ENCODE measurements at regions not wholly inside any gene's neighbourhood (a gene's known extent, or its start where the extent isn't known, plus 50 kb on each side); places are given as distances from the start of the nearest gene placed in this dataset.

- no peaks in the 10 kb centered on the region for H3K36me3 ChIP-seq (ENCODE audit: control insufficient read depth, insufficient read depth, low read length)
Measured at GRCh38 chr9:36521148-36521547, 51.5 kb upstream of the MELK start.

GRCh38 chr9:36517131-36517530 is 55.6 kb upstream of the MELK start:
- peak in 1 of 2 donors; percentile 4 for DNase-seq (ENCODE audit: low read depth in 2 of 2)
- H3K79me2 ChIP-seq (ENCODE audit: control insufficient read depth, insufficient read depth, low read length), result no peaks in the 10 kb centered on the region

More at GRCh38 chr9:36521148-36521547, 51.5 kb upstream of the MELK start:
- no peak for DNase-seq (ENCODE audit: low read depth in 2 of 2)
- Histone ChIP-seq H3K27me3 (ENCODE audit: control insufficient read depth, insufficient read depth, low read length) (peaks cover 2% of the 10 kb centered on the region), H3K79me2 (ENCODE audit: control insufficient read depth, insufficient read depth, low read length) (no peaks in the 10 kb centered on the region), H4K20me1 (ENCODE audit: control insufficient read depth, extremely low read depth, insufficient read depth, low read length) (no peaks in the 10 kb centered on the region), H3K4me3 (replicated peaks in 1 of 4; ENCODE audit: control extremely low read depth in 1 of 4, insufficient read depth in 1 of 4, low read depth in 3 of 4, low read length in 4 of 4) (no peak overlapping the region), H2AFZ (ENCODE audit: low read length) (no peak overlapping the region), H3K4me2 (ENCODE audit: extremely low read depth, insufficient read depth, low read length) (no peak overlapping the region), H3K4me1 (ENCODE audit: control insufficient read depth, extremely low read depth, insufficient read depth, low read length) (no peaks in the 10 kb centered on the region), H3K9me3 (ENCODE audit: control insufficient read depth, insufficient read depth, low read depth, low read length) (no peaks in the 10 kb centered on the region), H3K27ac (ENCODE audit: insufficient read depth, low read length) (no peak overlapping the region), H3K9ac (ENCODE audit: insufficient read depth, low read length) (no peak overlapping the region)
- TF ChIP-seq EZH2 (IDR thresholded peaks at IDR 0.05; ENCODE audit: low read length, missing control alignments) (no peak), CTCF (conservative IDR thresholded peaks at IDR 0.05 in 1 of 2, IDR thresholded peaks at IDR 0.05 in 1 of 2; ENCODE audit: low read depth in 1 of 2, low read length in 2 of 2) (no peak)

GRCh38 chr9:36504156-36504555 is 68.5 kb upstream of the MELK start:
- peaks cover 10% of the 10 kb centered on the region for H3K27me3 ChIP-seq (ENCODE audit: control insufficient read depth, insufficient read depth, low read length)
- no peak overlapping the region for H2AFZ ChIP-seq (ENCODE audit: low read length)
- DNase-seq (ENCODE audit: low read depth in 2 of 2), result no peak
- no peak for TF ChIP-seq EZH2 (IDR thresholded peaks at IDR 0.05; ENCODE audit: low read length, missing control alignments)
- no peak for TF ChIP-seq CTCF (conservative IDR thresholded peaks at IDR 0.05 in 1 of 2, IDR thresholded peaks at IDR 0.05 in 1 of 2; ENCODE audit: low read depth in 1 of 2, low read length in 2 of 2)
- H3K4me2 ChIP-seq (ENCODE audit: extremely low read depth, insufficient read depth, low read length), result no peak overlapping the region
- no peak overlapping the region for H3K9ac ChIP-seq (ENCODE audit: insufficient read depth, low read length)
- H3K9me3 ChIP-seq (ENCODE audit: control insufficient read depth, insufficient read depth, low read depth, low read length), result no peaks in the 10 kb centered on the region
- H3K79me2 ChIP-seq (ENCODE audit: control insufficient read depth, insufficient read depth, low read length), result no peaks in the 10 kb centered on the region
- no peak overlapping the region for H3K4me3 ChIP-seq (replicated peaks in 1 of 4; ENCODE audit: control extremely low read depth in 1 of 4, insufficient read depth in 1 of 4, low read depth in 3 of 4, low read length in 4 of 4)
- no peak overlapping the region for H3K27ac ChIP-seq (ENCODE audit: insufficient read depth, low read length)
- no peaks in the 10 kb centered on the region for H3K36me3 ChIP-seq (ENCODE audit: control insufficient read depth, insufficient read depth, low read length)
- H3K4me1 ChIP-seq (ENCODE audit: control insufficient read depth, extremely low read depth, insufficient read depth, low read length), result no peaks in the 10 kb centered on the region
- H4K20me1 ChIP-seq (ENCODE audit: control insufficient read depth, extremely low read depth, insufficient read depth, low read length), result no peaks in the 10 kb centered on the region

More at GRCh38 chr9:36517131-36517530, 55.6 kb upstream of the MELK start:
- peaks cover 2% of the 10 kb centered on the region for H3K27me3 ChIP-seq (ENCODE audit: control insufficient read depth, insufficient read depth, low read length)
- no peak overlapping the region for H3K4me2 ChIP-seq (ENCODE audit: extremely low read depth, insufficient read depth, low read length)
- no peaks in the 10 kb centered on the region for H3K9me3 ChIP-seq (ENCODE audit: control insufficient read depth, insufficient read depth, low read depth, low read length)
- no peaks in the 10 kb centered on the region for H3K4me1 ChIP-seq (ENCODE audit: control insufficient read depth, extremely low read depth, insufficient read depth, low read length)
- no peaks in the 10 kb centered on the region for H4K20me1 ChIP-seq (ENCODE audit: control insufficient read depth, extremely low read depth, insufficient read depth, low read length)
- TF ChIP-seq EZH2 (IDR thresholded peaks at IDR 0.05; ENCODE audit: low read length, missing control alignments) (no peak), CTCF (conservative IDR thresholded peaks at IDR 0.05 in 1 of 2, IDR thresholded peaks at IDR 0.05 in 1 of 2; ENCODE audit: low read depth in 1 of 2, low read length in 2 of 2) (no peak)
- H3K36me3 ChIP-seq (ENCODE audit: control insufficient read depth, insufficient read depth, low read length), result no peaks in the 10 kb centered on the region
- no peak overlapping the region for H3K9ac ChIP-seq (ENCODE audit: insufficient read depth, low read length)
- H2AFZ ChIP-seq (ENCODE audit: low read length), result no peak overlapping the region
- H3K4me3 ChIP-seq (replicated peaks in 1 of 4; ENCODE audit: control extremely low read depth in 1 of 4, insufficient read depth in 1 of 4, low read depth in 3 of 4, low read length in 4 of 4), result no peak overlapping the region
- H3K27ac ChIP-seq (ENCODE audit: insufficient read depth, low read length), result no peak overlapping the region
